GM19468 (cell line): ENCODE measurements at regions not wholly inside any gene's neighbourhood (a gene's known extent, or its start where the extent isn't known, plus 50 kb on each side); places are given as distances from the start of the nearest gene placed in this dataset.
"Not testable (repeated sequence)": the region's sequence is repeated elsewhere in the genome, so short reads cannot be mapped to it uniquely, and the experiment has no call there.

ENCODE experiments used
- ATAC-seq: cut with Tn5 transposase; IDR thresholded peaks from one replicate; pipeline ENCODE4 v1.9.1; 2021; ENCODE audit warnings: mild to moderate bottlenecking, moderate library complexity, moderate number of reproducible peaks; ENCODE audit not compliant: unreplicated experiment; ENCODE audit errors: extremely low read depth

DNA sequence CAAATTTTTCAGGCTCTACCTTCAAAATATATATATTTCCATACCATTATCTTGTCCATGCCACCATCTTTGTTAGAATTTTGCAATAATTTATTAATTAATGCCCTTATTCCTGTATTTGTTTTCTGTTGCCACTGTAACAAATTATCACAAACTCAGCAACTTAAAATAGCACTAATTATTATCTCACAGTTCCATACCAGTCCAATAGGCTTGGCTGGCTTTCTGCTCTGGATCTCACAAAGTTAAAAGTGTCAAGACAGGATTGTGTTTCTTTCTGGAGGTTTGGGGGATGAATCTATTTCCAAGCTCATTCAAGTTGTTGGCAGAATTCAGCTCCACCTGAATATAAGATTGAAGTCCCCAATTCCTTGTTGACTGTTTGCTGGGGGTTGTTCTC, 58.6 kb upstream of the SLC38A4 start:
- no peak for ATAC-seq

DNA sequence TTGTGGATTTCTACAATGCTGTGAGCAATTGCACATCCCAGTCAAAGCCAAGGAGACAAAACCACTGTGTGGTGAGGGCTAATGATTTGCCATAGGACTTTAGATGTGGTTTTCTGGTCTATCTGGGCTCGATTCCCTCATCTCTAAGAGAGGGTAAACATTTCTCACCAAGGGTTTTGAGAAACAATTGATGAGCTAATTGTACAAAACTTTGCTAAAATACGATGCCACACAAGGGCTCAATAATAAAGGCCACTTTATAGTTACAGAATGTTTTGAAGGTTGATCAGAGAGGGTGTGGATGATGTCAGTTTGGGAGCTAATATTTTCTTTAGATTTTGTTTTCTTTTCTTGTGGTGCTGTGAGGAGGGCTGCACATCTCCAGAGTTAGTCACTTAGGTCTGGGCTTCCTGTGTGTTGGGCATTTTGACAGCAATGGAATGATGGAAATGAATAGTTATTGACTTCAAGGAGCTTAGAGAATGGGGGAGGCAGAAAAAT, 60.8 kb upstream of the SLC38A4 start:
- no peak for ATAC-seq

- no peak for ATAC-seq
Observed at GRCh38 chr12:46887870-46888269, 62.1 kb upstream of the SLC38A4 start.

DNA sequence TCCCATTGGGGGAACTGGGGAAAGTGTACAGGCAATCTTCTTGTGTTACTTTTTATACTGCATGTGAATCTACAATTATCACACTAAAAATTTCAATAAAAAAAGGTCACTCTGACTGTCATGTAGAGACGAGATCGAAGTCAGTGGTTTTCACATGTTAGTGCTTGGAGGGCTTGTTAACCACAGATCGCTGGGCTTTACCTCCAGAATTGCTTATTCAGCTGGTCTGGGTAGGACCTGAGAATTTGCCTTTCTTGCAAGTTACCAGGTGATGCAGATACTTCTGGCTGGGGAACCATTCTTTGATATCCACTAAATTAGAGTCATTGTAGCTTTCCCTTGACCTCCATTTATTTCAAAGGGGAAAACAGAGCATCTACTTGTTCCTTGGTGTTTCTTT, 62.8 kb upstream of the SLC38A4 start:
- no peak for ATAC-seq

- ATAC-seq, result no peak
Observed at GRCh38 chr12:46891306-46891705, 65.5 kb upstream of the SLC38A4 start.

GRCh38 chr12:46892034-46892705, 66.4 kb upstream of the SLC38A4 start:
- ATAC-seq, result no peak

DNA sequence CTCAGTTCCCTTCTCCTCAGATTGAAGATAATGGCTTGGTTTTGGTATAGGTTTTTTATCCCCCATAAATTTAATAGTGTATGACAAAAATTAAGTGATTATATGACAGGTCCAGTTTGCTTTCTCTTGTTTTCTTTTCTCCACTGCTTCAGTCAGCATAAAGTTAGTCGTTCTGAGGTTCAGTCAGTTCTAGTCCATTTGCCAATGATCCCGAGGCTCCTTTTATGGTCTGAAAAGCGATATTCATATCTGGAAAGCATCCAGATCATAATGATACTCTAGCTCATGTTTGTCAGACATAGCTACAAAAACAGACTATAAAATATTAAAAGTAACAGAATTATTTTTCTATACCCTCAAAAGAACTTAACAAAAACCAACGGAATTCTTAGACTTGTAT, 67.1 kb upstream of the SLC38A4 start:
- no peak for ATAC-seq

DNA sequence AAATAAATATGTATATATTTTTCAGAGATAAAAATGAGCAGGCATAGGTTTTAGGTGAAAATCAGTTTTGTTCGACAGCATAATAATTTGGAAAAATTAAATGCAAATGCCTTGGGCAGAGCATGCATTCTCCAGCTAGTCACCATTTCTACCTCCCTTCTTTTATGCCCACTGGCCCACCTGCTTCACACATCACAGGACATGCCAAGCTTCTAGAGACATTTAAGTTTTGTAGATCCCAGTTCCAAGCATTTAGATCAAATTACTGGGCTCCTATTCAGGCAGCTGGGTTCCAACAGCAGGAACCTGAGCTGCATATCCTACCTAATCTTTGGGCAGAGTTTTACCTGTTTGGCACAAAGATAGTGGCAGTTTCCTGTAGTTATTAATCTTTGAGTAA, 67.6 kb upstream of the SLC38A4 start:
- ATAC-seq, result no peak

GRCh38 chr12:46895726-46896125, 69.9 kb upstream of the SLC38A4 start:
- no peak for ATAC-seq

GRCh38 chr12:46896680-46897079, 70.9 kb upstream of the SLC38A4 start:
- ATAC-seq, result no peak

DNA sequence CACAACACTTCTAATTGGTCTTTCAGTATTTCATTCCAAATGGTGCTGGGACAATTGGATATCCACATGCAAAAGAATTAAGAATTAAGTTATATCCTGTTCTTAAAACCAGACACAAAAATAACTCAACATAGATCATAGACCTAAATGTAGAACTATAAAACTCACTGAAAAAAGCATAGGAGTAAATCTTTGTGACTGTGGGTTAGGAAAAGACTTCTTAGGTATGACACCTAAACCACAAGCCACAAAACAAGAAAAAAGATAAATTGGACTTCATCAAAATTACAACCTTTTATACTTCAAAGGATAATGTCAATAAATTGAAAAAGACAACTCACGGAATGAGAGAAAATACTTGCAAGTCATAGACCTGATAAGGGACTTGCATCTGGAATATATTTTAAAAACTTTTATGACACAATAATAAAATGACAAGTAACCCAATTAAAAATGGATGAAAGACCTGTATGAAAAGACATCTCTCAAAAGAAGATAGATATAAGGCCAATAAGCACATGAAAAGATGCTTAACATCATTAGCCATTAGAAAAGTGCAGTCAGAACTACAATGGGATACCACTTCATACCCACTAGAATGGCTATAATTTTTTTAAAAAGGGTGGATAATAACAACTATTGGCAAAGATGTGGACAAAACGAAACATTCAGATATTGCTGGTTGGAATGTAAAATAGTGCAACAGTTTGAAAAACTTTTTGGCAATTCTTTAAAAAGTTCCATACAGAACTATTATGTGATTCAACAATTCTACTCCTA, 72.5 kb upstream of the SLC38A4 start:
- ATAC-seq, result no peak

GRCh38 chr12:46898989-46899388, 73.2 kb upstream of the SLC38A4 start:
- no peak for ATAC-seq

GRCh38 chr12:46900734-46901463, 75.1 kb upstream of the SLC38A4 start:
- ATAC-seq, result no peak

- ATAC-seq, result no peak
Observed at GRCh38 chr12:46901464-46902205, 75.8 kb upstream of the SLC38A4 start.

DNA sequence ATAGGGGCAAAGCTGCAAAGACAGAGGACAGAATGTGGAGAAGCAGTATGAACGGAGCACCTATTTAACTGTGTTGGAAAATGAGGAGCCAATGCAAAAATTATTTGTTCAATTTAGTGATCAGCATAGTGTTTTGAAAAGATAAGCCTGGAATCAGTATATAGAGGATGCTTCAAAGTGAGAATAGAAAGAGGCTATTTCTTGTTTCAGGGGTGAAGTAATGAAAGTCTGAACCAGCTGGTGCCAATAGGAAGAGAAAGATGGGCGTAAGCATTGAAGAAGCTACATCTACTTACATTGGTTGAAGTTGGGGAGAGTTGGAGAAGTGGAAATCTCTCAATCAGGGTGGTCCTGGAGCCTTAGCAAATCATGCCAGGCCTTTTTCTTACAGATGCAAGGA, 77.3 kb upstream of the SLC38A4 start:
- no peak for ATAC-seq

DNA sequence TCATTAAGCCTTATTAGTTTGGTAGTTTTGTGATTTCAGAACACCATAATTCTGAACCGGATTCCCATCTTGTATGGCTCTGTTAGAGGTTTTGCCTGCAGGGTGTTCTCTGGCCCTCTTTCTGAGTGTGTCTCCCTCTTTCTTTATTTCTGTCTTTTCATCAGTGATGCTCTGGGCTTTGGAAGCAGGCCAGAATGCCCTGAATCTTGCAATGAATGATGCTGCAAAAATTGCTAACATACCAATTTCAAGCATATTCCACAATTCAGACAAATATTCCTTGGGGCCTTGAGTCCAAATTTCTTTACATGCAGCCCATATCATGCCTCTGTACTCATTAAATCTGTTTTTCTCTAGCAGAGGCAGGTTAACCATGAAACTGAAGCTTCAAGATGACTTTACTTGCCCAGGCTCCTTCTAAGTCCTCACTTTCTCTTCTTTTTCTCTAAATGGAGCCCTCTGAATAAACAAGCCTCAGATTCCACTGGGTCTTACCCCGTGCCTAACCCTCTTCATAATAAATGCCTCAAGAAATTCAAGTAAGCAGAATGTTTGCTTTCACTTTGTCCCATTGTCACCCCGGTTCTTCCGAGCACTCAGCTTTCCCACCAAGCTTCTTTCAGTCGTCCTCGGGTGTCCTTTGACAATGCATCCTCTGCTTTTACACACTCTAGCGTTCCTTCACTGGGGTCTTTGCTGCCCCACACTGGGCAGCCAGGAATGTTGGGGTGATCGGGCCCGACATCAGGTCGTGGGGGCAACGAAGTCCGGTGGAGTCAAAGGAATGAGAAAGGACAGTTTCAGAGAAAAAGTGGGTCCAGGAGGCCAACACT, 78.8 kb upstream of the SLC38A4 start:
- no peak for ATAC-seq

- not testable (repeated sequence) for ATAC-seq
Observed at GRCh38 chr12:46905239-46905627, 79.4 kb upstream of the SLC38A4 start.

GRCh38 chr12:46907791-46908190, 82.0 kb upstream of the SLC38A4 start:
- no peak for ATAC-seq

GRCh38 chr12:46908236-46908935, 82.6 kb upstream of the SLC38A4 start:
- no peak for ATAC-seq
